K562 (cell line): ENCODE measurements at regions not wholly inside any gene's neighbourhood (a gene's known extent, or its start where the extent isn't known, plus 50 kb on each side); places are given as distances from the start of the nearest gene placed in this dataset.
A peak's percentile ranks its signal among the peaks of the same experiment; 100 is the strongest.

Experiments
- ATAC-seq: fragments of 200-7000 bp; cut with Tn5 transposase; 3 replicates; pipeline ENCODE4 v1.9.1; 2020; ENCODE audit warnings: moderate library complexity
- BruUV-seq: library from RNA; stranded (reverse); fragments of 400-500 nt; replicated peaks from 2 replicates; lab custom pipeline; 2021; lab: Mats Ljungman, UMichigan
- CTCF ChIA-PET: fragments of 300-600 bp; formaldehyde crosslinking; extraction: SDS; loops from one replicate; lab custom pipeline; 2021; ENCODE audit warnings: low intra/inter-chr PET ratio; lab: Yijun Ruan, JAX
- POLR2A ChIA-PET: fragments of 300-600, 350-650 bp; sonication (Branson Sonifier 250); formaldehyde crosslinking; extraction: SDS; loops from one replicate; lab custom pipeline; 2021; ENCODE audit warnings: antibody characterized with exemption, inconsistent platforms; lab: Yijun Ruan, JAX
- DNase-seq, 4 experiments: peaks; one replicate each; pipeline versions ENCODE4 v3.0.0 to v3.0.0-alpha.2; 2011 to 2018; ENCODE audit warnings: low spot score in 3 of 4, mixed read lengths in 3 of 4; ENCODE audit errors: extremely low read depth in 1 of 4
- FAIRE-seq: peaks from 2 replicates; lab custom pipeline; 2011; peaks lifted over from hg19 to GRCh38; lab: Jason Lieb, UNC
- H2AFZ ChIP-seq: 2 replicates; pipeline ENCODE4 v1.6.0; 2011; ENCODE audit warnings: low read depth, low read length, control low read depth, inconsistent platforms
- H3K27ac ChIP-seq: fragments of 200-600 bp; 3 replicates; pipeline ENCODE4 v1.8.0; 2011; ENCODE audit warnings: low read depth, mild to moderate bottlenecking, control low read depth, inconsistent platforms, low read length, moderate library complexity, mixed read lengths; ENCODE audit errors: extremely low read depth
- H3K27me3 ChIP-seq, 2 experiments: fragments of 300-600 bp in 1 of 2; 2 replicates in 1 of 2; 3 replicates in 1 of 2; pipeline versions ENCODE4 v1.6.0 to v1.8.0; 2011; ENCODE audit warnings: inconsistent platforms in 2 of 2, low read length in 2 of 2, mild to moderate bottlenecking in 1 of 2, mixed read lengths in 1 of 2, moderate library complexity in 1 of 2; ENCODE audit not compliant: control insufficient read depth in 2 of 2, insufficient read depth in 2 of 2
- H3K36me3 ChIP-seq: fragments of 300-600 bp; 3 replicates; pipeline ENCODE4 v1.8.0; 2011; ENCODE audit warnings: mild to moderate bottlenecking, low read length, inconsistent platforms; ENCODE audit not compliant: control insufficient read depth, insufficient read depth
- H3K4me1 ChIP-seq, 2 experiments: fragments of 200-600 bp in 1 of 2; replicated peaks in 1 of 2; 2 replicates in 1 of 2; 3 replicates in 1 of 2; pipeline versions ENCODE4 v1.5.1 to v1.8.0; 2011; ENCODE audit warnings: inconsistent platforms in 2 of 2, low read length in 2 of 2, mild to moderate bottlenecking in 1 of 2, mixed read lengths in 1 of 2, moderate library complexity in 1 of 2; ENCODE audit not compliant: control insufficient read depth in 2 of 2, insufficient read depth in 2 of 2
- H3K4me2 ChIP-seq: 2 replicates; pipeline ENCODE4 v1.6.1; 2011; ENCODE audit warnings: low read length, control low read depth, inconsistent platforms, mixed read lengths; ENCODE audit not compliant: insufficient read depth
- H3K4me3 ChIP-seq: fragments of 200-600 bp; sonication (generic), shearing (Covaris generic); 2 replicates; pipeline ENCODE4 v1.5.1; 2016; ENCODE audit warnings: control low read depth, inconsistent platforms
- H3K79me2 ChIP-seq: fragments of 200-600 bp; 3 replicates; pipeline ENCODE4 v1.8.0; 2011; ENCODE audit warnings: low read length, inconsistent platforms; ENCODE audit not compliant: control insufficient read depth, insufficient read depth
- H3K9ac ChIP-seq, 2 experiments: 2 replicates each; pipeline versions ENCODE4 v1.6.0 to v1.6.1; 2011; ENCODE audit warnings: low read depth in 2 of 2, low read length in 2 of 2, control low read depth in 1 of 2, inconsistent platforms in 1 of 2, mild to moderate bottlenecking in 1 of 2, mixed read lengths in 1 of 2; ENCODE audit not compliant: insufficient read depth in 1 of 2
- H3K9me1 ChIP-seq: one replicate; pipeline ENCODE4 v1.6.0; 2011; ENCODE audit warnings: inconsistent platforms, mild to moderate bottlenecking, low read length, moderate library complexity; ENCODE audit not compliant: control insufficient read depth, insufficient read depth
- H3K9me3 ChIP-seq: replicated peaks from 2 replicates; pipeline ENCODE4 v1.5.1; 2011; ENCODE audit warnings: low read depth, low read length, inconsistent platforms; ENCODE audit not compliant: control insufficient read depth, insufficient read depth
- H4K20me1 ChIP-seq: replicated peaks from 2 replicates; pipeline ENCODE4 v1.6.1; 2011; ENCODE audit warnings: low read length, inconsistent platforms, mixed read lengths; ENCODE audit not compliant: control insufficient read depth, insufficient read depth
- CEBPG ChIP-seq, 3 experiments: fragments of 200-800 bp in 1 of 3; sonication (Bioruptor generic) in 1 of 3; sonication (generic) in 1 of 3; formaldehyde crosslinking in 1 of 3; IDR thresholded peaks in 2 of 3; conservative IDR thresholded peaks in 1 of 3; 2 replicates each; pipeline versions ENCODE4 v1.6.1 to v1.8.0; 2016 to 2022; ENCODE audit warnings: missing compliant biosample characterization in 2 of 3, missing genetic modification characterization in 2 of 3, mild to moderate bottlenecking in 1 of 3, missing genetic modification reagents in 1 of 3
- CTBP1 ChIP-seq: fragments of 450-650 bp; IDR thresholded peaks from 2 replicates; pipeline ENCODE4 v1.6.1; 2016; ENCODE audit warnings: borderline replicate concordance
- FOXK2 ChIP-seq, 2 experiments: fragments of 450-650 bp; IDR thresholded peaks in 1 of 2; conservative IDR thresholded peaks in 1 of 2; 2 replicates each; pipeline ENCODE4 v1.6.1; 2016; ENCODE audit warnings: low read depth in 2 of 2, mild to moderate bottlenecking in 1 of 2
- JUN ChIP-seq, 2 experiments: sonication (generic) in 1 of 2; formaldehyde crosslinking in 1 of 2; IDR thresholded peaks; 2 replicates each; pipeline versions ENCODE4 v1.6.1 to v1.8.0; 2012 to 2022; ENCODE audit warnings: borderline replicate concordance in 2 of 2, mild to moderate bottlenecking in 2 of 2, improper control_type of control experiment in 1 of 2, low read depth in 1 of 2, low read length in 1 of 2, missing genetic modification reagents in 1 of 2
- JUND ChIP-seq, 2 experiments: IDR thresholded peaks; 2 replicates in 1 of 2; 3 replicates in 1 of 2; pipeline ENCODE4 v1.6.1; 2011; ENCODE audit warnings: borderline replicate concordance in 2 of 2, low read depth in 2 of 2, low read length in 2 of 2, improper control_type of control experiment in 1 of 2, missing biosample characterization in 1 of 2, missing genetic modification characterization in 1 of 2, missing genetic modification reagents in 1 of 2
- NCOA2 ChIP-seq, 2 experiments: fragments of 450-650 bp; IDR thresholded peaks; 2 replicates each; pipeline ENCODE4 v1.6.1; 2018; ENCODE audit warnings: mild to moderate bottlenecking in 2 of 2, moderate library complexity in 1 of 2; ENCODE audit not compliant: partially characterized antibody in 2 of 2
- POLR3G ChIP-seq: IDR thresholded peaks from 2 replicates; pipeline ENCODE4 v1.6.1; 2011; ENCODE audit not compliant: insufficient read length, insufficient replicate concordance; ENCODE audit errors: extremely low read depth
- RAD51 ChIP-seq: fragments of 450-650 bp; IDR thresholded peaks from 2 replicates; pipeline ENCODE4 v1.7.1; 2016; ENCODE audit warnings: low read depth, mild to moderate bottlenecking, borderline replicate concordance
- RFX5 ChIP-seq: IDR thresholded peaks from 2 replicates; pipeline ENCODE4 v1.6.1; 2011; ENCODE audit warnings: low read depth, mild to moderate bottlenecking, improper control_type of control experiment, low read length
- SLC30A9 ChIP-seq: fragments of 250-450 bp; sonication (Bioruptor Pico); IDR thresholded peaks from 2 replicates; pipeline ENCODE4 v1.8.0; 2022; ENCODE audit warnings: mild to moderate bottlenecking, moderate library complexity
- ZFX ChIP-seq: sonication (generic); formaldehyde crosslinking; IDR thresholded peaks from 2 replicates; pipeline ENCODE4 v1.8.0; 2022; ENCODE audit warnings: mild to moderate bottlenecking, missing genetic modification reagents, moderate library complexity
- ZNF165 ChIP-seq: fragments of 250-450 bp; sonication (Bioruptor Pico); IDR thresholded peaks from 2 replicates; pipeline ENCODE4 v1.4.0; 2020; ENCODE audit warnings: borderline replicate concordance
- ZNF384 ChIP-seq: IDR thresholded peaks from 2 replicates; pipeline ENCODE4 v1.6.1; 2012; ENCODE audit warnings: low read depth, low read length, improper control_type of control experiment
- ZNF717 ChIP-seq: fragments of 250-450 bp; sonication (Bioruptor Pico); IDR thresholded peaks from 2 replicates; pipeline ENCODE4 v1.5.0; 2021
- WGBS: fragments of 100-300 bp; shearing (Covaris generic); methylation state at CpG from one replicate; pipeline ENCODE4 v1.1.6; 2016; ENCODE audit warnings: low coverage, mixed read lengths; ENCODE audit not compliant: insufficient coverage; ENCODE audit errors: missing lambda C conversion rate; 5-methylcytosine and 5-hydroxymethylcytosine counted together
- in situ Hi-C: fragments of 300-500 bp; cut with MboI; formaldehyde crosslinking; loops from 4 replicates; pipeline ENCODE4 v1.15.0; 2018; ENCODE audit warnings: inconsistent platforms, mixed read lengths
- intact Hi-C: fragments of 100-400 bp; cut with micrococcal nuclease; formaldehyde crosslinking; loops from 2 replicates; pipeline ENCODE4 v1.14.2; 2022
- TF ChIP-seq, protein P1 (sequence below): fragments of 450-650 bp; IDR thresholded peaks from 2 replicates; pipeline ENCODE4 v1.6.1; 2016
- TF ChIP-seq, protein P2 (sequence below): fragments of 450-650 bp; IDR thresholded peaks from 2 replicates; pipeline ENCODE4 v1.6.1; 2018; ENCODE audit not compliant: partially characterized antibody

DNA sequence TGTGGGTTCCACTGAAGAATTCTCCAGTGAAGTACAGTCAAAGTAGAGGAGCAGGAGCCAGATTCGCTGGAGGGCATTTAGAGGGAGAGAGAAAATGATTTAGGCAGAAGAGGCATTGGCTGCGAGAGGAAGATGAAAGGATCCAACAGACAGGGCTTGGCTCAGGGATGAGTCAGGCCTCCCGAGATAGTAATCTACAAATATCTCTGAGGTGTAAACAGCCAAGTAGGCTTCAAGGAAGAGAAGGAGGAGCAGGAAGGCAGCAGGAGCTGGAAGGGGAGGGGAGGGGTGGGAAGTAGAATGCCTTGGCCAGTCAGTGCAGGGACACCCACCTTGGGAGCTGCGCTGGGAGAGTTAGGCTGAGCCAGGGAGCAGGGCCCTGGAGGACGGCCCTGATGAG, 55.5 kb downstream of the PJA1 start:
- POLR2A ChIA-PET = interaction anchor here (0.6 to 1.0 kb wide), 2 partner anchors 12 to 71 kb away, joined by 3 to 4 read pairs; no protein-coding TSS in a partner anchor
- in situ Hi-C loops (no loop called here), intact Hi-C loops (no loop called here)
- Histone ChIP-seq H4K20me1 (no peaks in the 10 kb centered on the region; the same call in 1 of the 2 replicates), H3K4me3 (no peak overlapping the region), H3K36me3 (no peaks in the 10 kb centered on the region), H2AFZ (no peak overlapping the region), H3K9me3 (no peaks in the 10 kb centered on the region), H3K27me3 (no peaks in the 10 kb centered on the region), H3K79me2 (no peaks in the 10 kb centered on the region), H3K27ac (no peak overlapping the region), H3K4me1 (peaks cover 24 to 27% of the 10 kb centered on the region in 2 experiments; a peak in 4 of 5 replicates), H3K9ac (no peak overlapping the region), H3K9me1 (peaks cover 5% of the 10 kb centered on the region), H3K4me2 (no peak overlapping the region; the same call in 1 of the 2 replicates)
- FAIRE-seq (peak; percentile 29), ATAC-seq (peak; percentile 37; the same call in 1 of the 3 replicates), DNase-seq (peak; percentile 23 to 45 (median 32))
- CTCF ChIA-PET = interaction anchor here (0.6 kb wide), 1 partner anchor 274 kb away, joined by 3 read pairs; no protein-coding TSS in a partner anchor
- WGBS = 0% methylated on average over 2 of the region's 5 CpGs
- BruUV-seq = no TSS peak
- TF ChIP-seq CTBP1 (peak; percentile 56; the same call in 1 of the 2 replicates), ZNF384 (no peak), ZNF717 (CRISPR knock-in tag) (no peak), ZFX (CRISPR knock-in tag) (no peak), JUN (IDR thresholded peaks at IDR 0.05; ENCODE audit: borderline replicate concordance, low read depth, low read length) (0 out of 2 replicates have a peak, but pooled peaks have one; percentile 63), JUN (CRISPR knock-in tag; IDR thresholded peaks at IDR 0.05; ENCODE audit: borderline replicate concordance) (no peak), JUND (IDR thresholded peaks at IDR 0.05; ENCODE audit: borderline replicate concordance, low read depth, low read length) (peak; percentile 83), JUND (tag; IDR thresholded peaks at IDR 0.05; ENCODE audit: borderline replicate concordance, low read depth, low read length) (peak; percentile 75; the same call in 1 of the 3 replicates), NCOA2 (IDR thresholded peaks at IDR 0.05; ENCODE audit: partially characterized antibody in 2 of 2) (no peak), CEBPG (CRISPR knock-in tag; IDR thresholded peaks at IDR 0.05) (no peak), CEBPG (tag; conservative IDR thresholded peaks at IDR 0.05 in 1 of 2, IDR thresholded peaks at IDR 0.05 in 1 of 2) (no peak), ZNF165 (CRISPR knock-in tag) (no peak), POLR3G (no peak), RAD51 (no peak), FOXK2 (conservative IDR thresholded peaks at IDR 0.05 in 1 of 2, IDR thresholded peaks at IDR 0.05 in 1 of 2; ENCODE audit: low read depth in 2 of 2) (peak; percentile 43 to 59; a peak in 3 of 4 replicates), SLC30A9 (CRISPR knock-in tag) (no peak), RFX5 (no peak)
- TF ChIP-seq, protein P1, sequence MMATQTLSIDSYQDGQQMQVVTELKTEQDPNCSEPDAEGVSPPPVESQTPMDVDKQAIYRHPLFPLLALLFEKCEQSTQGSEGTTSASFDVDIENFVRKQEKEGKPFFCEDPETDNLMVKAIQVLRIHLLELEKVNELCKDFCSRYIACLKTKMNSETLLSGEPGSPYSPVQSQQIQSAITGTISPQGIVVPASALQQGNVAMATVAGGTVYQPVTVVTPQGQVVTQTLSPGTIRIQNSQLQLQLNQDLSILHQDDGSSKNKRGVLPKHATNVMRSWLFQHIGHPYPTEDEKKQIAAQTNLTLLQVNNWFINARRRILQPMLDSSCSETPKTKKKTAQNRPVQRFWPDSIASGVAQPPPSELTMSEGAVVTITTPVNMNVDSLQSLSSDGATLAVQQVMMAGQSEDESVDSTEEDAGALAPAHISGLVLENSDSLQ = no peak
- TF ChIP-seq, protein P2, sequence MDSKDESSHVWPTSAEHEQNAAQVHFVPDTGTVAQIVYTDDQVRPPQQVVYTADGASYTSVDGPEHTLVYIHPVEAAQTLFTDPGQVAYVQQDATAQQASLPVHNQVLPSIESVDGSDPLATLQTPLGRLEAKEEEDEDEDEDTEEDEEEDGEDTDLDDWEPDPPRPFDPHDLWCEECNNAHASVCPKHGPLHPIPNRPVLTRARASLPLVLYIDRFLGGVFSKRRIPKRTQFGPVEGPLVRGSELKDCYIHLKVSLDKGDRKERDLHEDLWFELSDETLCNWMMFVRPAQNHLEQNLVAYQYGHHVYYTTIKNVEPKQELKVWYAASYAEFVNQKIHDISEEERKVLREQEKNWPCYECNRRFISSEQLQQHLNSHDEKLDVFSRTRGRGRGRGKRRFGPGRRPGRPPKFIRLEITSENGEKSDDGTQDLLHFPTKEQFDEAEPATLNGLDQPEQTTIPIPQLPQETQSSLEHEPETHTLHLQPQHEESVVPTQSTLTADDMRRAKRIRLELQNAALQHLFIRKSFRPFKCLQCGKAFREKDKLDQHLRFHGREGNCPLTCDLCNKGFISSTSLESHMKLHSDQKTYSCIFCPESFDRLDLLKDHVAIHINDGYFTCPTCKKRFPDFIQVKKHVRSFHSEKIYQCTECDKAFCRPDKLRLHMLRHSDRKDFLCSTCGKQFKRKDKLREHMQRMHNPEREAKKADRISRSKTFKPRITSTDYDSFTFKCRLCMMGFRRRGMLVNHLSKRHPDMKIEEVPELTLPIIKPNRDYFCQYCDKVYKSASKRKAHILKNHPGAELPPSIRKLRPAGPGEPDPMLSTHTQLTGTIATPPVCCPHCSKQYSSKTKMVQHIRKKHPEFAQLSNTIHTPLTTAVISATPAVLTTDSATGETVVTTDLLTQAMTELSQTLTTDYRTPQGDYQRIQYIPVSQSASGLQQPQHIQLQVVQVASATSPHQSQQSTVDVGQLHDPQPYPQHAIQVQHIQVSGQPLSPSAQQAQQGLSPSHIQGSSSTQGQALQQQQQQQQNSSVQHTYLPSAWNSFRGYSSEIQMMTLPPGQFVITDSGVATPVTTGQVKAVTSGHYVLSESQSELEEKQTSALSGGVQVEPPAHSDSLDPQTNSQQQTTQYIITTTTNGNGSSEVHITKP = peak; percentile 29
